ENCODE measurements at regions not wholly inside any gene's neighbourhood (a gene's known extent, or its start where the extent isn't known, plus 50 kb on each side); places are given as distances from the start of the nearest gene placed in this dataset.

DNA sequence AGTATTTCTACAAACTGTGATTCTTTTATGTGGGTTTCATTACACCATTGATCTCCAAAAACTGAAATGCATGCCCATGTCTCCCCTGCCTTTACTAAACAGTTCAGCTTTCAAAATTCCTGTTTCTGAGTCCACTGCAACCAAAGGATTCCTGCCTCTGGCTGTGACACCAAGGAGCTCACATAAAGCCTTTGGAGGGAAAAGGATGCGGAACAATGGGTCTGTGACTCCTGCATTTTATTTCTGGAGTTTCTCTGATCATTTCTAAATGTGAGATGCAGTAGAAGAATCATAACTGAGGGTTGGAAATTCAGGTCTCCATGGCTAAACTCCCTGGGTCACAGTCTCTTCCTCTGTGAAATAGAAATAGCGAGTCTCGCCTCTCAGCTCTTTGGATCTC is 149.5 kb downstream of the MEX3B start:
- CTCF ChIA-PET, result no interaction called here
- H3K4me1 ChIP-seq, result no peaks in the 10 kb centered on the region
- no peak for DNase-seq (ENCODE audit: low read depth in 1 of 2, low spot score in 1 of 2)
- FAIRE-seq, result no peak
- no peaks in the 10 kb centered on the region for H3K9me3 ChIP-seq
- no peak for TF ChIP-seq ZFP36 (IDR thresholded peaks at IDR 0.05; ENCODE audit: borderline replicate concordance, partially characterized antibody)
- no peak for TF ChIP-seq REST (IDR thresholded peaks at IDR 0.05)
- TF ChIP-seq NPAS2 (CRISPR knock-in tag; IDR thresholded peaks at IDR 0.05; ENCODE audit: borderline replicate concordance), result no peak
- no peak for TF ChIP-seq RFX5 (IDR thresholded peaks at IDR 0.05)
- TF ChIP-seq RNF2 (IDR thresholded peaks at IDR 0.05; ENCODE audit: borderline replicate concordance, low read depth), result no peak
- TF ChIP-seq, protein P1, sequence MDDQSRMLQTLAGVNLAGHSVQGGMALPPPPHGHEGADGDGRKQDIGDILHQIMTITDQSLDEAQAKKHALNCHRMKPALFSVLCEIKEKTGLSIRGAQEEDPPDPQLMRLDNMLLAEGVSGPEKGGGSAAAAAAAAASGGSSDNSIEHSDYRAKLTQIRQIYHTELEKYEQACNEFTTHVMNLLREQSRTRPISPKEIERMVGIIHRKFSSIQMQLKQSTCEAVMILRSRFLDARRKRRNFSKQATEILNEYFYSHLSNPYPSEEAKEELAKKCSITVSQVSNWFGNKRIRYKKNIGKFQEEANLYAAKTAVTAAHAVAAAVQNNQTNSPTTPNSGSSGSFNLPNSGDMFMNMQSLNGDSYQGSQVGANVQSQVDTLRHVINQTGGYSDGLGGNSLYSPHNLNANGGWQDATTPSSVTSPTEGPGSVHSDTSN (IDR thresholded peaks at IDR 0.05), result no peak
- no peak for TF ChIP-seq HEYL (CRISPR knock-in tag; IDR thresholded peaks at IDR 0.05)
- TF ChIP-seq SREBF2 (IDR thresholded peaks at IDR 0.05), result no peak
- no peak for TF ChIP-seq CHD4 (IDR thresholded peaks at IDR 0.05; ENCODE audit: borderline replicate concordance)
- TF ChIP-seq FOSB (CRISPR knock-in tag; IDR thresholded peaks at IDR 0.05), result no peak
- no peak for TF ChIP-seq CBX2 (IDR thresholded peaks at IDR 0.05; ENCODE audit: borderline replicate concordance, low read depth)
- 11% methylated on average over 3 of the region's 3 CpGs for WGBS (ENCODE audit: missing lambda C conversion rate)
- ATAC-seq, result no peak
- no peak overlapping the region for H3K4me2 ChIP-seq
- no peak overlapping the region for H3K27ac ChIP-seq
- no peak overlapping the region for H3K4me3 ChIP-seq
- POLR2A ChIA-PET, result no interaction called here

GRCh38 chr15:81895723-81896122 is 150.1 kb downstream of the MEX3B start:
- WGBS (ENCODE audit: missing lambda C conversion rate), result under 1% methylated on average over 2 of the region's 2 CpGs

More at GRCh38 chr15:81895723-81896122, 150.1 kb downstream of the MEX3B start:
- TF ChIP-seq RAD21 (conservative IDR thresholded peaks at IDR 0.05 in 1 of 2, IDR thresholded peaks at IDR 0.05 in 1 of 2) (no peak), PHF8 (IDR thresholded peaks at IDR 0.05; ENCODE audit: borderline replicate concordance, low read depth) (no peak), CBX2 (IDR thresholded peaks at IDR 0.05; ENCODE audit: borderline replicate concordance, low read depth) (no peak), ZFP36 (IDR thresholded peaks at IDR 0.05; ENCODE audit: borderline replicate concordance, partially characterized antibody) (no peak), NPAS2 (CRISPR knock-in tag; IDR thresholded peaks at IDR 0.05; ENCODE audit: borderline replicate concordance) (no peak), SREBF2 (IDR thresholded peaks at IDR 0.05) (no peak), RNF2 (IDR thresholded peaks at IDR 0.05; ENCODE audit: borderline replicate concordance, low read depth) (no peak), MYC (IDR thresholded peaks at IDR 0.05; ENCODE audit: borderline replicate concordance, low read length) (no peak), RCOR1 (IDR thresholded peaks at IDR 0.05; ENCODE audit: low read depth, low read length) (no peak), HMGXB4 (CRISPR knock-in tag; IDR thresholded peaks at IDR 0.05; ENCODE audit: borderline replicate concordance) (no peak), MAFK (IDR thresholded peaks at IDR 0.05; ENCODE audit: partially characterized antibody) (no peak), HDAC2 (IDR thresholded peaks at IDR 0.05) (no peak), ESRRA (IDR thresholded peaks at IDR 0.05; ENCODE audit: borderline replicate concordance, low read length) (no peak), EHMT2 (IDR thresholded peaks at IDR 0.05; ENCODE audit: low read depth) (no peak), ATOH8 (CRISPR knock-in tag; IDR thresholded peaks at IDR 0.05; ENCODE audit: low read depth) (no peak), EP300 (IDR thresholded peaks at IDR 0.05) (no peak), HOXB13 (CRISPR knock-in tag; IDR thresholded peaks at IDR 0.05; ENCODE audit: low read depth) (no peak), TP53 (CRISPR knock-in tag; IDR thresholded peaks at IDR 0.05) (no peak)
- TF ChIP-seq, protein P1 (IDR thresholded peaks at IDR 0.05), result no peak
- TF ChIP-seq, protein P2, sequence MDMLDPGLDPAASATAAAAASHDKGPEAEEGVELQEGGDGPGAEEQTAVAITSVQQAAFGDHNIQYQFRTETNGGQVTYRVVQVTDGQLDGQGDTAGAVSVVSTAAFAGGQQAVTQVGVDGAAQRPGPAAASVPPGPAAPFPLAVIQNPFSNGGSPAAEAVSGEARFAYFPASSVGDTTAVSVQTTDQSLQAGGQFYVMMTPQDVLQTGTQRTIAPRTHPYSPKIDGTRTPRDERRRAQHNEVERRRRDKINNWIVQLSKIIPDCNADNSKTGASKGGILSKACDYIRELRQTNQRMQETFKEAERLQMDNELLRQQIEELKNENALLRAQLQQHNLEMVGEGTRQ (IDR thresholded peaks at IDR 0.05), result no peak
- Histone ChIP-seq H3K9me3 (no peaks in the 10 kb centered on the region), H3K4me3 (no peak overlapping the region), H3K4me2 (no peak overlapping the region), H3K4me1 (no peaks in the 10 kb centered on the region), H3K27ac (no peak overlapping the region)
- no peak for FAIRE-seq
- ATAC-seq, result no peak
- CTCF ChIA-PET, result no interaction called here
- POLR2A ChIA-PET, result no interaction called here
- no peak for DNase-seq (ENCODE audit: low read depth in 1 of 2, low spot score in 1 of 2)

Measured in A549 (cell line).